Mesenchymal stem cell (in vitro differentiated cells and primary cell): ENCODE measurements at regions not wholly inside any gene's neighbourhood (a gene's known extent, or its start where the extent isn't known, plus 50 kb on each side); places are given as distances from the start of the nearest gene placed in this dataset.

ENCODE experiments used
- DNase-seq: peaks from one replicate; pipeline ENCODE4 v3.0.0-alpha.2; 2013
- H2AFZ ChIP-seq: one replicate; pipeline ENCODE4 v1.6.1; 2013; ENCODE audit warnings: low read depth, mild to moderate bottlenecking, control low read depth, inconsistent platforms, low read length, moderate library complexity
- H2AK5ac ChIP-seq: 2 replicates; pipeline ENCODE4 v1.6.1; 2013; ENCODE audit warnings: low read length, moderate library complexity, mild to moderate bottlenecking, inconsistent platforms; ENCODE audit not compliant: severe bottlenecking
- H2BK120ac ChIP-seq: one replicate; pipeline ENCODE4 v1.6.1; 2013; ENCODE audit warnings: low read depth, mild to moderate bottlenecking, inconsistent platforms, low read length, moderate library complexity
- H2BK12ac ChIP-seq, 2 experiments: one replicate each; pipeline ENCODE4 v1.6.1; 2013; ENCODE audit warnings: inconsistent platforms in 2 of 2, low read length in 2 of 2, mild to moderate bottlenecking in 2 of 2, moderate library complexity in 2 of 2, control low read depth in 1 of 2
- H2BK15ac ChIP-seq: one replicate; pipeline ENCODE4 v1.6.1; 2013; ENCODE audit warnings: mild to moderate bottlenecking, low read depth, inconsistent platforms; ENCODE audit not compliant: poor library complexity, severe bottlenecking
- H2BK5ac ChIP-seq: 2 replicates; pipeline ENCODE4 v1.6.1; 2013; ENCODE audit warnings: low read depth, mild to moderate bottlenecking, low read length, control low read depth, inconsistent platforms; ENCODE audit not compliant: poor library complexity, severe bottlenecking
- H3K14ac ChIP-seq, 2 experiments: one replicate each; pipeline ENCODE4 v1.6.1; 2013; ENCODE audit warnings: inconsistent platforms in 2 of 2, low read length in 2 of 2, control low read depth in 1 of 2, mild to moderate bottlenecking in 1 of 2, moderate library complexity in 1 of 2
- H3K18ac ChIP-seq, 2 experiments: one replicate each; pipeline ENCODE4 v1.6.1; 2013; ENCODE audit warnings: inconsistent platforms in 2 of 2, low read length in 2 of 2, control low read depth in 1 of 2, low read depth in 1 of 2, mild to moderate bottlenecking in 1 of 2
- H3K23ac ChIP-seq, 2 experiments: one replicate each; pipeline ENCODE4 v1.6.1; 2013; ENCODE audit warnings: inconsistent platforms in 2 of 2, low read length in 2 of 2, mild to moderate bottlenecking in 2 of 2, moderate library complexity in 2 of 2, control low read depth in 1 of 2
- H3K27ac ChIP-seq: 2 replicates; pipeline ENCODE4 v1.5.1; 2013; ENCODE audit warnings: mild to moderate bottlenecking, moderate library complexity, low read length, control low read depth, inconsistent platforms; ENCODE audit not compliant: poor library complexity, severe bottlenecking
- H3K27me3 ChIP-seq, 2 experiments: 2 replicates each; pipeline versions ENCODE4 v1.6.1 to v1.7.0; 2013; ENCODE audit warnings: low read length in 2 of 2, mild to moderate bottlenecking in 2 of 2, moderate library complexity in 2 of 2, control low read depth in 1 of 2, inconsistent platforms in 1 of 2; ENCODE audit not compliant: control insufficient read depth in 1 of 2, insufficient read depth in 1 of 2
- H3K36me3 ChIP-seq, 2 experiments: 2 replicates each; pipeline versions ENCODE4 v1.6.1 to v1.7.0; 2013; ENCODE audit warnings: low read length in 2 of 2, control low read depth in 1 of 2, inconsistent platforms in 1 of 2, low read depth in 1 of 2, mild to moderate bottlenecking in 1 of 2; ENCODE audit not compliant: insufficient read depth in 2 of 2, control insufficient read depth in 1 of 2
- H3K4ac ChIP-seq, 2 experiments: one replicate each; pipeline ENCODE4 v1.6.1; 2013; ENCODE audit warnings: inconsistent platforms in 2 of 2, low read length in 2 of 2, mild to moderate bottlenecking in 2 of 2, moderate library complexity in 2 of 2, control low read depth in 1 of 2, low read depth in 1 of 2
- H3K4me1 ChIP-seq: 2 replicates; pipeline ENCODE4 v1.6.1; 2013; ENCODE audit warnings: low read depth, low read length, control low read depth; ENCODE audit not compliant: control insufficient read depth, insufficient read depth
- H3K4me2 ChIP-seq: 2 replicates; pipeline ENCODE4 v1.6.1; 2013; ENCODE audit warnings: low read length, mild to moderate bottlenecking, inconsistent platforms; ENCODE audit not compliant: poor library complexity, severe bottlenecking
- H3K4me3 ChIP-seq, 2 experiments: 2 replicates each; pipeline versions ENCODE4 v1.5.1 to v1.7.0; 2013; ENCODE audit warnings: low read length in 2 of 2, mild to moderate bottlenecking in 2 of 2, control low read depth in 1 of 2, low read depth in 1 of 2; ENCODE audit not compliant: insufficient read depth in 1 of 2
- H3K79me1 ChIP-seq: replicated peaks from 2 replicates; pipeline ENCODE4 v1.6.1; 2013; ENCODE audit warnings: mild to moderate bottlenecking, control low read depth, low read length, inconsistent platforms; ENCODE audit not compliant: poor library complexity, severe bottlenecking
- H3K9ac ChIP-seq: 2 replicates; pipeline ENCODE4 v1.7.0; 2013; ENCODE audit warnings: mild to moderate bottlenecking, low read length, moderate library complexity
- H3K9me3 ChIP-seq: 2 replicates; pipeline ENCODE4 v1.7.0; 2013; ENCODE audit warnings: mild to moderate bottlenecking, low read length; ENCODE audit not compliant: control insufficient read depth
- H4K8ac ChIP-seq: one replicate; pipeline ENCODE4 v1.6.1; 2013; ENCODE audit warnings: inconsistent platforms, mild to moderate bottlenecking, low read length, moderate library complexity
- H4K91ac ChIP-seq: one replicate; pipeline ENCODE4 v1.6.1; 2013; ENCODE audit warnings: mild to moderate bottlenecking, low read length, inconsistent platforms
- WGBS: methylation state at CpG from one replicate; pipeline ENCODE4 v1.1.7; 2013; ENCODE audit warnings: mixed read lengths; 5-methylcytosine and 5-hydroxymethylcytosine counted together

DNA sequence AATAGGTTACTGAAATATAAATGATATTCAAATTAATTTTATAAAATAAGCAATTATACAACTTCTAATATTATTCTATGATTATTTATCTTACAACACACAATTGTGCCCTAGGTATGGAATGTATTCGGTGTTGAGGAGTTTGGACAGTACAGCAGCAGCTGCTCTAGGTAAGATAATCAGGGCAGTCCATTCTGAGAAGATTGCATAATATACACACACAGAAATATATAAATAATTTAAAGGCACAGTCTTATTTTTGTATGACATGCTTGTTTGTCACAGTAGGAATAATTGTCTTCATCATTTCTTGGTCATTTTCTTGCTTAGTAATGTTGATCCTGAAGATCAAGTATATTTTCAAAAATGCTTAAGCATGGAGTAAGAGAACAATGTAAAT, 849.4 kb upstream of the MIR17HG start:
- Histone ChIP-seq H3K18ac (no peak overlapping the region), H3K36me3 (no peaks in the 10 kb centered on the region), H4K8ac (no peak overlapping the region), H3K9ac (no peak overlapping the region), H3K27ac (no peak overlapping the region), H3K14ac (no peak overlapping the region), H2BK120ac (no peak overlapping the region), H3K4me2 (no peak overlapping the region), H3K9me3 (peaks cover 9% of the 10 kb centered on the region), H2AFZ (no peak overlapping the region), H3K27me3 (no peaks in the 10 kb centered on the region), H3K4me3 (no peak overlapping the region), H3K4ac (no peak overlapping the region), H2BK5ac (no peak overlapping the region), H4K91ac (no peak overlapping the region), H2AK5ac (no peak overlapping the region), H2BK12ac (no peak overlapping the region), H3K4me1 (no peaks in the 10 kb centered on the region), H3K79me1 (no peaks in the 10 kb centered on the region), H2BK15ac (no peak overlapping the region), H3K23ac (no peak overlapping the region)
- DNase-seq, result no peak
- WGBS, result no CpG with 5 or more reads among the region's 1 CpG

- DNase-seq, result no peak
- H3K36me3 ChIP-seq, result no peaks in the 10 kb centered on the region
- H4K8ac ChIP-seq, result no peak overlapping the region
- no peaks in the 10 kb centered on the region for H3K4me1 ChIP-seq
- H3K4ac ChIP-seq, result no peak overlapping the region
- no peak overlapping the region for H4K91ac ChIP-seq
- H2BK12ac ChIP-seq, result no peak overlapping the region
- no peak overlapping the region for H2BK120ac ChIP-seq
- H2BK15ac ChIP-seq, result no peak overlapping the region
- no peak overlapping the region for H3K23ac ChIP-seq
- H3K9ac ChIP-seq, result no peak overlapping the region
- H3K9me3 ChIP-seq, result peaks cover 3% of the 10 kb centered on the region
- H3K27me3 ChIP-seq, result no peaks in the 10 kb centered on the region
- H3K27ac ChIP-seq, result no peak overlapping the region
- H3K18ac ChIP-seq, result no peak overlapping the region
- H2AK5ac ChIP-seq, result no peak overlapping the region
- no peak overlapping the region for H2BK5ac ChIP-seq
- no peak overlapping the region for H3K14ac ChIP-seq
- no peaks in the 10 kb centered on the region for H3K79me1 ChIP-seq
- H3K4me2 ChIP-seq, result no peak overlapping the region
- H3K4me3 ChIP-seq, result no peak overlapping the region
- no peak overlapping the region for H2AFZ ChIP-seq
- WGBS, result no CpG with 5 or more reads among the region's 1 CpG
Observed at GRCh38 chr13:90498816-90499215, 848.7 kb upstream of the MIR17HG start.

GRCh38 chr13:90500569-90500968, 846.9 kb upstream of the MIR17HG start:
- no peak overlapping the region for H3K4ac ChIP-seq
- H2BK15ac ChIP-seq, result no peak overlapping the region
- no peak overlapping the region for H3K9ac ChIP-seq
- no peak overlapping the region for H2BK5ac ChIP-seq
- H3K23ac ChIP-seq, result no peak overlapping the region
- no peak overlapping the region for H2AK5ac ChIP-seq
- no peak overlapping the region for H3K27ac ChIP-seq
- no peak overlapping the region for H3K4me2 ChIP-seq
- no peaks in the 10 kb centered on the region for H3K4me1 ChIP-seq
- WGBS, result 93% methylated on average over 2 of the region's 2 CpGs
- H4K8ac ChIP-seq, result no peak overlapping the region
- H2BK12ac ChIP-seq, result no peak overlapping the region
- no peak overlapping the region for H3K18ac ChIP-seq
- H3K27me3 ChIP-seq, result no peaks in the 10 kb centered on the region
- no peaks in the 10 kb centered on the region for H3K9me3 ChIP-seq
- H2BK120ac ChIP-seq, result no peak overlapping the region
- no peak overlapping the region for H3K4me3 ChIP-seq
- no peak overlapping the region for H3K14ac ChIP-seq
- no peak for DNase-seq
- no peaks in the 10 kb centered on the region for H3K79me1 ChIP-seq
- no peaks in the 10 kb centered on the region for H3K36me3 ChIP-seq
- H4K91ac ChIP-seq, result no peak overlapping the region
- H2AFZ ChIP-seq, result no peak overlapping the region

- no peak for DNase-seq
- H3K27ac ChIP-seq, result no peak overlapping the region
- H2AK5ac ChIP-seq, result no peak overlapping the region
- no peak overlapping the region for H2BK5ac ChIP-seq
- no peak overlapping the region for H3K14ac ChIP-seq
- no peak overlapping the region for H3K4me3 ChIP-seq
- H3K27me3 ChIP-seq, result no peaks in the 10 kb centered on the region
- no peak overlapping the region for H2BK120ac ChIP-seq
- no peak overlapping the region for H2AFZ ChIP-seq
- no peak overlapping the region for H3K18ac ChIP-seq
- no peak overlapping the region for H4K8ac ChIP-seq
- no peaks in the 10 kb centered on the region for H3K9me3 ChIP-seq
- H3K36me3 ChIP-seq, result no peaks in the 10 kb centered on the region
- H3K79me1 ChIP-seq, result no peaks in the 10 kb centered on the region
- H3K4me2 ChIP-seq, result no peak overlapping the region
- no peak overlapping the region for H3K23ac ChIP-seq
- no peak overlapping the region for H3K9ac ChIP-seq
- H3K4me1 ChIP-seq, result no peaks in the 10 kb centered on the region
- no peak overlapping the region for H4K91ac ChIP-seq
- 100% methylated on average over 1 of the region's 1 CpG for WGBS
- no peak overlapping the region for H2BK12ac ChIP-seq
- no peak overlapping the region for H2BK15ac ChIP-seq
- no peak overlapping the region for H3K4ac ChIP-seq
Observed at GRCh38 chr13:90502153-90502552, 845.3 kb upstream of the MIR17HG start.
